Activated T-helper 2 cell treated with anti-CD3 and anti-CD28 coated beads, Interferon-gamma antibody, Interleukin-2, Interleukin-4, amounts not matched to agents 10 μg/mL and 5 μg/mL and 100 μg/mL, durations not matched to agents 14 hours and 24 hours and 36 hours (primary cell): ENCODE measurements at regions not wholly inside any gene's neighbourhood (a gene's known extent, or its start where the extent isn't known, plus 50 kb on each side); places are given as distances from the start of the nearest gene placed in this dataset.
A peak's percentile ranks its signal among the peaks of the same experiment; 100 is the strongest.

Source experiments
- DNase-seq: peaks from one replicate; pipeline ENCODE4 v3.0.0; 2021; ENCODE audit warnings: low spot score
- H3K27ac Mint-ChIP-seq: one replicate; pipeline ENCODE4 v1.8.0; 2021; ENCODE audit warnings: mixed read lengths
- H3K27me3 Mint-ChIP-seq: one replicate; pipeline ENCODE4 v1.8.0; 2021; ENCODE audit warnings: low read depth, mixed read lengths
- H3K36me3 Mint-ChIP-seq: one replicate; pipeline ENCODE4 v1.8.0; 2021; ENCODE audit warnings: low read depth, mixed read lengths
- H3K4me1 Mint-ChIP-seq: one replicate; pipeline ENCODE4 v1.8.0; 2021; ENCODE audit warnings: low read depth, mixed read lengths
- H3K4me3 Mint-ChIP-seq: one replicate; pipeline ENCODE4 v1.8.0; 2021; ENCODE audit warnings: low read depth, mild to moderate bottlenecking, moderate library complexity, mixed read lengths
- H3K9me3 Mint-ChIP-seq: one replicate; pipeline ENCODE4 v1.8.0; 2021; ENCODE audit warnings: mixed read lengths
- intact Hi-C: fragments of 100-400 bp; cut with micrococcal nuclease; formaldehyde crosslinking; loops from one replicate; pipeline ENCODE4 v1.15.1; 2023

GRCh38 chr2:104649866-104650265 is 204.0 kb upstream of the POU3F3 start:
- DNase-seq: no peak
- no peak overlapping the region for H3K4me3 Mint-ChIP-seq
- intact Hi-C loops: no loop called here
- no peaks in the 10 kb centered on the region for H3K9me3 Mint-ChIP-seq
- H3K27ac Mint-ChIP-seq: no peak overlapping the region
- no peaks in the 10 kb centered on the region for H3K36me3 Mint-ChIP-seq
- H3K4me1 Mint-ChIP-seq: no peaks in the 10 kb centered on the region
- H3K27me3 Mint-ChIP-seq: no peaks in the 10 kb centered on the region

GRCh38 chr2:104650405-104650996 is 203.4 kb upstream of the POU3F3 start:
- Mint-ChIP-seq H3K4me3 (no peak overlapping the region), H3K27me3 (no peaks in the 10 kb centered on the region), H3K27ac (peak overlapping the region; percentile 50), H3K9me3 (no peaks in the 10 kb centered on the region), H3K4me1 (no peaks in the 10 kb centered on the region), H3K36me3 (no peaks in the 10 kb centered on the region)
- DNase-seq: no peak
- intact Hi-C loops: no loop called here

DNA sequence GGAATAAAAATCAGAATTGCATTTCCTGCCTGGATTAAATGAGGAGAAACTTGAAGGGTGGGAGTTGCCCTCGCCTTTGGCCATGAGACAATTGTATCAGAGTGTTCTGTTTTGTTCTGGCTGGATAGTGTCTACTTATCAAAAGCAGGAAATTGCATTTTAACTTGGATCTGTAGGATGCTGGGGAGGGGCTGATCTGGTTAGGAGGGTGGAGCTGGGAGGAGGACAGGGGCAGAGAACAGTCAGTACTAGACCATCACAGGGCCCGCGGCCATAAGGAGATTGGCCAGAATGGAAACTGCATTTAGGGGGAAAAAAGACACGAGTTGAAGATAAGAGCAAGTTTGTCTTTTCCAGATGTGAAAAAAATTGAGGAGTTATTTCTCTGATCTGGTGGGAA is 199.1 kb upstream of the POU3F3 start:
- H3K4me1 Mint-ChIP-seq: peaks cover 6% of the 10 kb centered on the region
- no peaks in the 10 kb centered on the region for H3K36me3 Mint-ChIP-seq
- intact Hi-C loops: no loop called here
- H3K27ac Mint-ChIP-seq: no peak overlapping the region
- H3K27me3 Mint-ChIP-seq: peaks cover 14% of the 10 kb centered on the region
- H3K9me3 Mint-ChIP-seq: no peaks in the 10 kb centered on the region
- no peak overlapping the region for H3K4me3 Mint-ChIP-seq
- no peak for DNase-seq

GRCh38 chr2:104656571-104657163 is 197.2 kb upstream of the POU3F3 start:
- H3K36me3 Mint-ChIP-seq: no peaks in the 10 kb centered on the region
- no peak for DNase-seq
- peaks cover 7% of the 10 kb centered on the region for H3K4me1 Mint-ChIP-seq
- H3K27me3 Mint-ChIP-seq: peaks cover 28% of the 10 kb centered on the region
- no peak overlapping the region for H3K4me3 Mint-ChIP-seq
- no peak overlapping the region for H3K27ac Mint-ChIP-seq
- intact Hi-C loops: no loop called here
- H3K9me3 Mint-ChIP-seq: no peaks in the 10 kb centered on the region

DNA sequence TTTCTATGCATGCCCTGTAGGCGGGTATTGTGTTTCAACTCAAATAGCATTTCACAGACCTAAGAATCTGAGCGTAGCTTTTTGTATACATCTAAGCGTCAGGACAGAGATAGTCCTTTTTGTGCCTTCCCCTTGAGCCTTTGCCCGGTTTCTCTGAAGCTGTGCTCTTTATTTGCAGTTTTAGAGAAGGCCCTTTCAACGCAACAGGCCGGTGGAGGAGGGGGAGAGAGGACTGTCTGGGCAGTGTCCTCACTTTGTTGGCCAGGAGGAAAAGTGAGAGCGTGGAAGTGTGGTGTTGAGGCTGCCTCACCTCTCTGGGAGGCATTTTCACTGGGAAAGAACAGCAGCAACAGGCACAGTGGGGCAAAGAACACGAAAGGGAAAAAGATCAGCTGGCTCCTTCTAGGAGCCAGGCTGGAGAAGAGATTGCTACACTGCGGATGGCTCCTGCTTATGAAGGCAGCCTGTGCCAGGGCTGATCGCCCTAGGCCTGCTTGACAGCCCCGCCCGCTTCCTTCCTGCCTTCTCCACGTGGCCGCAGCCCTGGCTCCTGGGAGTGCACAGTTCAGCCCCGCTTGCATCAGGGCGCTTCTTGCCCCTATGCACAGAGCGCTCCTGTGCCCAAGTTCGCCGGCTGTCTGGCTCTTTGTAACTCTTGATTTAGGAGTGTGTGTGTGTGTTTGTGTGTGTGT is 195.6 kb upstream of the POU3F3 start:
- peaks cover 7% of the 10 kb centered on the region for H3K4me1 Mint-ChIP-seq
- no peaks in the 10 kb centered on the region for H3K9me3 Mint-ChIP-seq
- H3K27me3 Mint-ChIP-seq: peaks cover 28% of the 10 kb centered on the region
- H3K4me3 Mint-ChIP-seq: no peak overlapping the region
- intact Hi-C loops: no loop called here
- no peaks in the 10 kb centered on the region for H3K36me3 Mint-ChIP-seq
- no peak for DNase-seq
- H3K27ac Mint-ChIP-seq: no peak overlapping the region

- H3K4me1 Mint-ChIP-seq: peaks cover 7% of the 10 kb centered on the region
- H3K4me3 Mint-ChIP-seq: no peak overlapping the region
- intact Hi-C loops: no loop called here
- DNase-seq: no peak
- no peak overlapping the region for H3K27ac Mint-ChIP-seq
- peaks cover 28% of the 10 kb centered on the region for H3K27me3 Mint-ChIP-seq
- H3K36me3 Mint-ChIP-seq: no peaks in the 10 kb centered on the region
- no peaks in the 10 kb centered on the region for H3K9me3 Mint-ChIP-seq
Measured at GRCh38 chr2:104658904-104659591, 194.9 kb upstream of the POU3F3 start.

DNA sequence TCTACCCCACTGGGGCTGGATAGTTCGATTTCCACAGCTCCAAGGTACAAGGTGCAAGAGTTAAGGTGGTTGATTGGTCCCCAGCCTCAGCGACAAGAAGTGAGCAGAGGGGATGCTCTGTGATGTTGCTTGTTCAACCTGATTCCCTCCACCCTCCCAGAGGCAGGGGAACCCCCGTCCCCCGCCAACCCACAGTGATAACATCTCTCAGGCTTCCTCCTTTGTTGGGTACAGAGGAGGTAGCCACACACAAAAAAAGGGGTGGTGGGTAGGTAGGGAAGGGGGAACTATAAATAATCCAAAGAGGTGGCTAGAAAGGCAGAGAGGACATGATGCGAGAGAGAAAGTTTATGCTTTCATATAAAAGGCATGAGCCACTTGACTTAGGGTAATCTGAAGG is 192.9 kb upstream of the POU3F3 start:
- H3K27ac Mint-ChIP-seq: no peak overlapping the region
- H3K4me3 Mint-ChIP-seq: no peak overlapping the region
- H3K27me3 Mint-ChIP-seq: peaks cover 28% of the 10 kb centered on the region
- H3K36me3 Mint-ChIP-seq: no peaks in the 10 kb centered on the region
- peaks cover 7% of the 10 kb centered on the region for H3K4me1 Mint-ChIP-seq
- no peaks in the 10 kb centered on the region for H3K9me3 Mint-ChIP-seq
- no peak for DNase-seq
- intact Hi-C loops: no loop called here

GRCh38 chr2:104664672-104665071 is 189.2 kb upstream of the POU3F3 start:
- Mint-ChIP-seq H3K36me3 (no peaks in the 10 kb centered on the region), H3K4me1 (peaks cover 1% of the 10 kb centered on the region), H3K27me3 (peaks cover 14% of the 10 kb centered on the region), H3K27ac (no peak overlapping the region), H3K9me3 (no peaks in the 10 kb centered on the region), H3K4me3 (no peak overlapping the region)
- DNase-seq: no peak
- intact Hi-C loops: no loop called here

- Mint-ChIP-seq H3K9me3 (no peaks in the 10 kb centered on the region), H3K36me3 (no peaks in the 10 kb centered on the region), H3K27ac (no peak overlapping the region), H3K4me3 (no peak overlapping the region), H3K27me3 (no peaks in the 10 kb centered on the region), H3K4me1 (no peaks in the 10 kb centered on the region)
- intact Hi-C loops: no loop called here
- DNase-seq: no peak
Measured at GRCh38 chr2:104668631-104669030, 185.3 kb upstream of the POU3F3 start.

DNA sequence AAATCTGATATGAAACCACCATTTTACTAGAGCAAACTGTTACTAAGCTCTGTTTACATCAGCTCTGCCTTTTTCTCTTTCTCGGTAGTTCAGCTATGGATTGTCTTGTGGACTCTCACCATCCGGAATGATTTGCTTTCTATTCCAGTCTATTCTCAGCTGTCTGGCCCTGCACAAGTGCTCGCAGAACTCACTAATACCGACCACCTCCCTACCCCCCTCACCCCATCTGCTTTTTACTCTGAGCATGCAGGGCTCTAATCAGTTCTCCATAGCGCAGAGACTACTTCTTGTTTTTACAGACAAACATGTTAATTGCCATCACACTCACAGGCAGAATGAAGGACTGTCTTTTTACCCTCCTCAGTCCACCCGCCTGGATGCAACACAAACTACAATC is 180.7 kb upstream of the POU3F3 start:
- no peaks in the 10 kb centered on the region for H3K27me3 Mint-ChIP-seq
- no peak overlapping the region for H3K27ac Mint-ChIP-seq
- DNase-seq: no peak
- H3K4me3 Mint-ChIP-seq: no peak overlapping the region
- intact Hi-C loops: no loop called here
- H3K36me3 Mint-ChIP-seq: no peaks in the 10 kb centered on the region
- no peaks in the 10 kb centered on the region for H3K9me3 Mint-ChIP-seq
- H3K4me1 Mint-ChIP-seq: no peaks in the 10 kb centered on the region

DNA sequence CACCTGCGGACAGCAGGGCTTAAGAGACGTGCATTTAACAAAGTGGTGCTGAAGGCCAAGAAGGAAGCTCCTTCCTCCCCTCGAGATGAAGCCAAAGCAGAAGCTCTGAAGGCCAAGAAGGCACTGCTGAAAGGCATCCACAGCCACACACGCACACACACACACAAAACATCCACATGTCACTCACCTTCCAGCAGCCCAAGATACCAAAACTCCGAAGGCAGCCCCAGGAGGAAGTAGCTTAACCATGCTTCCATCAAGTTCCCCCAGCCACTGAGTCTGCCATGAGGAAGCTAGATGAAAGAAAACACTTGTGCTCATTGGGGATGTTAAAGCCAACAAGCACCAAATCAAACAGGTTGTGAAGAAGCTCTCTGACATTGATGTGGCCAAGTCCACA is 175.7 kb upstream of the POU3F3 start:
- intact Hi-C loops: no loop called here
- no peak for DNase-seq
- Mint-ChIP-seq H3K4me1 (no peaks in the 10 kb centered on the region), H3K27ac (no peak overlapping the region), H3K36me3 (no peaks in the 10 kb centered on the region), H3K4me3 (no peak overlapping the region), H3K9me3 (no peaks in the 10 kb centered on the region), H3K27me3 (no peaks in the 10 kb centered on the region)

GRCh38 chr2:104685591-104685990 is 168.3 kb upstream of the POU3F3 start:
- Mint-ChIP-seq H3K4me3 (no peak overlapping the region), H3K9me3 (no peaks in the 10 kb centered on the region), H3K4me1 (no peaks in the 10 kb centered on the region), H3K27me3 (no peaks in the 10 kb centered on the region), H3K36me3 (no peaks in the 10 kb centered on the region), H3K27ac (no peak overlapping the region)
- intact Hi-C loops: no loop called here
- no peak for DNase-seq

GRCh38 chr2:104687147-104687546 is 166.8 kb upstream of the POU3F3 start:
- intact Hi-C loops: no loop called here
- no peaks in the 10 kb centered on the region for H3K27me3 Mint-ChIP-seq
- H3K4me1 Mint-ChIP-seq: no peaks in the 10 kb centered on the region
- no peaks in the 10 kb centered on the region for H3K36me3 Mint-ChIP-seq
- DNase-seq: no peak
- H3K4me3 Mint-ChIP-seq: no peak overlapping the region
- H3K27ac Mint-ChIP-seq: no peak overlapping the region
- H3K9me3 Mint-ChIP-seq: no peaks in the 10 kb centered on the region
